SKM-1 treated with dmso at 0.1 percent for 144 hours (cell line): ENCODE measurements at regions not wholly inside any gene's neighbourhood (a gene's known extent, or its start where the extent isn't known, plus 50 kb on each side); places are given as distances from the start of the nearest gene placed in this dataset.

ENCODE experiments used
- DNase-seq: peaks from one replicate; lab custom pipeline; 2025; ENCODE audit not compliant: unreplicated experiment; lab: John Stamatoyannopoulos, UW

GRCh38 chr14:22458737-22459136 lies 130.3 kb downstream of the DAD1 start:
- no peak for DNase-seq

DNA sequence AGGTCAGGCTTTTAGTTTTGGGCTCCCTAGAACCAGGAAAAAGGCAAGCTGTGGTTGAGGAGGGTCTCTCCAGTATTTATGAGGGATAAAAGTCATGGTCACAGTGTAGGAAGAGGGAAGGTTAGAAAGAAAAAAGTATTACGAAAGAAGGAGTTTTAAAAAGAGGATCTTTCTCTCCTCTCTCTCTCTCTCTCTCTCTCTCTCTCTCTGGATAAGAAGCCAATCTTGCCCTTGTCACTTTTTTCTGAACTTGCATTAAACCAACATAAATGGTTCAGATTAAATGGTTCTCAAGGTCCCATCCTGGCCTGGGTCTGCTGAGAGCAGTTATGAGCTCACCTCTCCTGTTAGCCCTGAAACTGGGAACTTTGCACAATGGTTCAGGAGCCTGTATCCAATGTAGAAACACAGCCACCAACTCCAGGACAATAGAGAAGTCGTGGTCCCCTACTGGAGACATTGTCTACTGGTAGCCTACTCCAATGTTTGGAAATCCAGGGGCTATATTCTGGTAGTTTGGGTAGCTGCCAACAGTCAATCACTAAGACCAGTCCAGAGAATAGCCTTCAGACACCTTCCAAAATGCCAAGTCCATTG lies 131.9 kb downstream of the DAD1 start:
- no peak for DNase-seq

GRCh38 chr14:22456421-22456820 lies 132.6 kb downstream of the DAD1 start:
- DNase-seq = no peak

- DNase-seq = no peak
These were observed 136.7 kb downstream of the DAD1 start for GRCh38 chr14:22452330-22452729.

DNA sequence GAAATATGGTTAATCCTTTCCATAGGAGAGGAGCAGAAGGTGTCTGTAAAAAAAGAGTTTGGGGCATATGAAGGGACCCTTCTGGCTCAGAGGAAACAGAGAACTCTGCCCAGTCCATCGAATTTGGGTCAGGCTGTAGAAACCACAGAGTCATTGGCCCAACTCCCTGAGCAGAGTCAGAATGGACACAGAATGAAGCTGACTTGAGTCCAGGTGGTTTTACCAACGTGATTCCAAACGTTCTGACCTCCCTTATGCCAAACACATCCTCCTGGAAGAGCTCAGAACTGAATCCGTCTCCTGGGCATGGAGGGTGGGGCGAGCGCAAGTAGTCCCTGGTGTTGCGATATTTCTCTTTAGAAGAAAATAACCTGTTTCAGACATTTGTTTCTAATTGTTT lies 138.8 kb downstream of the DAD1 start:
- DNase-seq = no peak

DNA sequence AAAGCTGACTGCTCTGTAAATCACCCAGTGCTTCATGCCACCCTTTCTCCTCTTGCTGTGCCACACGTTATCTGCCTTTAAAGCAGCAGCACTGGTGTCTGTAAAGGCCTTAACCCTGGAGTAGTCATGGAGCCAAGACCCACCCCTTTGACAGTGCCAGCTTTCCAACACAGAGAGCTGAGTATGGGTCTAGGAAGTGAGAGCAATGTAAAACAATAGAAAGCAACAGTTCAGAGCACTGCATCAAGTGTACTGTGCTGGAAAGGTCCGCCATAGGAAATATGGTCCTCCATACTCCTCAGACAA lies 139.5 kb downstream of the DAD1 start:
- no peak for DNase-seq

DNA sequence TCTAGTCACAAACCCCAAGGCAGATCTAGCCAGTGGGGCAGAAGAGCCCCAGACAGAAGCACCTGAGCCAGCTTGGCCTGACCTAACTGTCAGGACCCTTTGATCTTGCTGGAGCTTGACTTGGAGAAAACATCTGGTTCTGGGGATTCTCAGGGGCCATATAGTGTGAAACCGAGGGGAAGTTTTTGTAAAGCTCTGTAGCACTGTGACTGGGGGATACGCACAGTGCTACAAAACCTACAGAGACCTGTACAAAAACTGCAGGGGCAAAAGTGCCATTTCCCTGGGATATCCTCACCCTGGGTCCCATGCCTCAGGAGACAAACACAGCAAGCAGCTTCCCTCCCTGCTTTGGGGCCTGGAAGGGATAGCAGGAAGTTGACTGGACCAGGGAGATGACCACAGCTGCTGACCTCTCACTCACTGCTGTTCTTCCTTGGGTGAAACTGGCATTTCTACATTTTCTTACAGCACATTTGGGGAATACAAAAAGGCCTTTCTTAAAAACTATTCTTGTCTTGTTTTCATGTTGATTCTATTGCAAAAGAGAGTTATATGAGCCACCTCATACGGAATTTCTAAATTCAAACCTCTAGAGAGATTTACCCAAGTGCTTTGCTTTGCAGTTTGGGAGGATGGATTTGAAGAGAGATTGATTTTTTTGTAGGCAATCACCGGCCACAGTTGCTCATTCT lies 140.0 kb downstream of the DAD1 start:
- DNase-seq = no peak

DNA sequence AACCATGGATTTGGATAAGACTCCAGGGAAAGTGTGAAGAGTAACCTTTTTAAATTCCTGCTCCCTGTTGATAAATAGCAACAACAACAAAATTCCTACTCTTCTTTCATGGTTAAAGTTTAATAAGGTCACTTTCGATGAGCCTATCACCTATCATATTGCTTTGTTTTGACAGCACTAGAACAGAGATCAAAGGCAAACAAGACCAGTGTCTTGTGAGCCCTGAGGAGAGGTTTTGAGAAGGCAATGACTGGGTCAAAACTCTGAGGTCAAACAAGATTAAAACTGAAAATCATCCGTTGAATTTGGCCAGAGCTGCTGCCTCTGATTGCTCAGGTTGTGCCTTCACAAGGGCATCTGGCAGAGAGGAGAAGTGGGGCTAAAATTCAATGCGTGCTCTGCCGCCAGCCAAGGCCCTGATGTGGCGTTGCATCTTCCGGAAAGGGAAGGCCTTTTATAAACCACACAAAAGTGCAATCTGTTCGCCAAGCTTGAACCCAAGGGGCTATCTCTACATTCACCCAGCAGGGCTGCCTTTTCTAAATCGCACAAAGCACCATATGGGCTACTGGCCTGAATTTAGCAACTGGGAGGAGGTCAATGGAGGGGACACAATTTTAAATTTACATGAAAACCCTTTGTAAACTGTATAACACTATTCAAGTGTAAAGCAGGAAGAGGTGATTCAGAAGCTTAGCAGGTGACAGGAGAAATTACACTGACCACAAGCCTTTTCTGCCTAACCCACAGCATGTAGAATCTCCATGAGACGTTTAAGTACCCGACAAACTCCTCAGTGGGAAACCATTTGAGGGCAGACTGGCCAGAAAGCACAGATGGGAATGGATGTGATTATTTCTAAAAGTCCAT lies 140.8 kb downstream of the DAD1 start:
- DNase-seq = peak; percentile 35

GRCh38 chr14:22438742-22439141 lies 150.3 kb downstream of the DAD1 start:
- DNase-seq = no peak

DNA sequence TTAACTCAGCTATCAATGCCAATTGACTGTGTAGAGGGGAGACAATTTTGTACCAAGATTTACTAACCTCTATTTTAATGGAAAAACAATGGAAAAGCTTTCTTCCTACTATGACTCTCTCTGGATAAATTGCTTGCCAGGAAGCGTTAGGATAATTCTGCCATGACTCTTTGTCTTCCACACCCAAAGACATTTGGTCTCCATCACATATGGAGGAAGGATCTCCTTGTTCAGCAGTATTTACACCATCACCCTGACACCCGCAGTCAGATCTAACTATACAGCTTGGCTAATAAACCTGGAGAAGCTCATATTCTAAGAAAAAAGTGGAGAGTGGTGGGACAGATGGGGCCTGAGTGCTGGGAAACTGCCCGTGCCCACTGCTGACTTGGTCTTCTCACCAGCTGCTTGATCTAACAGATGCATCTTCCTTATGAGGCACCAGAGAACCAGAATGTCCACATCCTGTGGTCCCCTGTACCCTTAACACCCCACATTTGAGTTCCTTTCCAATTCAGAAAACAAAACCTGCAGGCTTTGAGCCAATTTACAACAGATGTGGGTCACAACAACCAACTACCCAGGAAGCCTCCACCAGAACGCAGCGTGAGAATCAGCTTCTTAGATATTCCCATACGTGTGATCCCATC lies 154.0 kb downstream of the DAD1 start:
- no peak for DNase-seq

DNA sequence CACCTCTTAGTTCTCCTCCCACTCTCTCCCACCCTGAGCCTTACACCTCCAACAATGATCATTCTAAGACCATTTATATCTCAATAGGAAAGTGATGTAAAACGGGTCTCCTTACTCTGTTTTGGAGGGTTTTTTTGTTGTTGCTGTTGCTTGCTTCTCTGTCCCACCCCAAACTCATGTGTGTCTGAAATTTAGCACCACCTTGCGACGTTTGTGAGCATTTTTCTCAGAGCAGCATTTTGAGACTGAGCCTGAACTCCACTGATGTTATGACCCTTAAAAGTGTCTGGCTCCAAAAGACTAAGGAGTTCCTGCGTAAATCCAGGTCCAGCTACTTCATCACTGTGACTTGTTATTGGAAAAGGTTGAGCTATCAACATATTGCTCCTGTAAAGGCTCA lies 155.0 kb downstream of the DAD1 start:
- no peak for DNase-seq

DNA sequence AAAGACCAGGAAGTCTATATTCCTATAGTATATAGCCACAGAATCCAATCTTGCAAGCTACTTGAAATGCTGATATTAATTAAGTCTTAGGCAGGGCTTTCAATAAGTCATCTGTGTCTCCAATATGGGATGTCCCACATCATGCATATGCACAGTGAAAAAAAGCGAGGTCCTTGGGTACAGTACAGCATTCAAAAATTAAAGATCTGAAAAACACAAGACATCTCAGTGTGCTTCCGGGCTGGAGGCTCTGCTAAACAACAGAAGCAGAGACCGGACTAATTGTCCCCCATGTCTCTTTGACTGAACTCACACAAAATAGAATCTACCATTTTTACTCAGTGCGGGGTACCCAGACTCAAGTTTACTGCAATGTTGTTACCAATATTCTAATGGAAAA lies 156.0 kb downstream of the DAD1 start:
- no peak for DNase-seq

DNA sequence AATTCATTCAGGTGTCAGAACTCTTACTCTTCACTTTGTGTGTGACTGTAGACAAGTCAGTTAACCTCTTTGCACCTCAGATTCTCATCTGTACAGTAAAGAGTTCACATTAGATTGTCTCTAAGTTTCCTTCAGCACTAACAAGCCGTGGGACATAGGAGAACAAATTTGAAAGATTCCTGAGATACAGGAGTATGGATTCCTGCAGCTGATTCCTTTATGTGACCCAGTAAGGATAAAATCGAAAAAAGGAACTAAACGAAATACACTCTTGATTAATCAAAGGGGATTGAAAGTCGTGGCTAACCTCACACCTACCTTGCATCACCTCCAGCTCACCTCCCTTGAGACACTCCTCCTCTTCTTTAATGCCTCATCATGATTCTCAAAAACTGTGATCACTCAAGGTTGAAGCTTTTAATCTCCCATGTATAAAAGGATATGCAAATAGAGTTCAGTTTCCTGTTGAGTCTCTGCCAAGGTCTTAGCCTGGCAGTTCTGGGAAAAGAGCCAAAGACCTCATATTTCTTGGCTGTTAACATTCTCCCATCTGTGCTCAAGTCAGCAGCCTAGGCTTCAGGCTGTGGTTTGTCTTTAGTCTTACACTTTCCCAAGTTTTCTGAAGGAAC lies 156.6 kb downstream of the DAD1 start:
- DNase-seq = peak; percentile 24

GRCh38 chr14:22429546-22430294 lies 159.3 kb downstream of the DAD1 start:
- no peak for DNase-seq

DNA sequence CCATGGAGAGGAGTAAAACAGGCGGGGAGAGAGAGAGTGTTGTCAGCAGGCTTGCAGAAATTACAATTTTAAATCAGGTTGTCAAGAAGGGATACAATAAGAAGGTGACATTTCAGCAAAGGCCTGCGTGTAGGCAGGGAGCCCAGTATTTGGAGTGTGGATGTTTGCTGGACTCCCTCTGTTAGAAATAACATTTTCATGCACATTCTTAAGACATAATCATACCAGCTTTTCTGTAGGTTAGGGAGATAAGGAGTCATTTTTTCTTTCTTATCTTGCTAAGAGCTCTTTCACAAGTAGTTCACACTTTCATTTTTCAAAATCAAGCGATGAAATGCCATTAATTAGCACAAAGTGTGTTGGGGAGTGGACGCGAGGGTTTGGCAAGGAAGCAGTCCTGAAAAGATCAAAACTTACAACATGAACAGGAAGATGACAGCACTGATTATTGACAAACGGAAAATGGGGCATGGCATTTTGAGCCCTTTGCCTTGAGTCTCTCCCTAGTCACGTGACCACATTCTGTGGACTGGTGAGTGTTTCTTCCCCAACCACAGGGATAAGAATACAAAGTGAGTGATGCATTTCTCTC lies 160.2 kb downstream of the DAD1 start:
- peak; percentile 31 for DNase-seq

- peak; percentile 73 for DNase-seq
These were observed 161.2 kb downstream of the DAD1 start for GRCh38 chr14:22427771-22428231.

- no peak for DNase-seq
These were observed 162.3 kb downstream of the DAD1 start for GRCh38 chr14:22426711-22427110.

DNA sequence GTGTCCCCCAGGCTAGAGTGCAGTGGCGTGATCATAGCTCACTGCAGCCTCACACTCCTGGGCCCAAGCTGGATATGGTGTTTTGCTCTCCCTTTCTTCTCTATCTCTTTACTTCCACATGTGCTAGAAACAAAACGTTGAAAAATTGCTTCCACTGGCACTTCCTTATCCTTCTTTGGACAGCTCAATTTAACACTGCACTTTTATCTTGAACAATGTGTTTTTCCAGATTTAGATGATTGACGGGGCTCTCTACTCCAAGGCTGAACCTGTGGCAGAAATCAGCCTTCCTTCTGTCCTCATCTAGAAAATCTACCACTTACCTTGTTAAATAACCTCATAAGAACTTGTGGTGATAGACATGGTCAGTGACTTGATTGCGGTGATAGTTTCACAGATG lies 165.1 kb downstream of the DAD1 start:
- DNase-seq = no peak

- DNase-seq = peak; percentile 59
These were observed 166.8 kb downstream of the DAD1 start for GRCh38 chr14:22422238-22422637.

DNA sequence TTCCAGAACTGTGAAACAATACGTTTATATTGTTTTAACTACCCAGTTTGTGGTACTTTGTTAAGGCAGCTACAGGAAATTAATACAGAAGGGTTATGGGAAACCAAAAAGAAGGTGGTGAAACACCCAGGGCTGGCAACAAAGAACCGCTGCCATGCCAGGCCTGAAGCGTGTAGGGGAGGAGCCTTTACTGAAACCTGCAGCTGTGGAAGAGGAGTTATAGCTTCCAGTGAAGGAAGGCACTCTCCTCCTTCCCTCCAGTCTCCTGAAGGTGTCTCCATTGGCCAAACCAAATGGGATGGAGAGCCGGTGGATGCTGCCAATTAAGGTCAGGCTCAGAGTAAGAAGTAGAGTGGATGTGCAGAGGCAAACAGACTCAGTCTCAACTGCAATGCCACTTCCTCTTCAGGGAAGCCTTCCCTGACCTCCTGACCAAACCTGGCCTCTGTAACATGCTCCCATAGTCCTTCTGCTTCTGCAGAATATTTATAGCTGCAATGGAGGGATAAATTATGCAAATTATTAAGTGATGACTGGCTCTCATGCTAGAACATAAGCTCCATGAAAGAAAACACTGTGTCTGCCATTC lies 168.3 kb downstream of the DAD1 start:
- DNase-seq = peak; percentile 21
